H1 (cell line): ENCODE measurements at regions not wholly inside any gene's neighbourhood (a gene's known extent, or its start where the extent isn't known, plus 50 kb on each side); places are given as distances from the start of the nearest gene placed in this dataset.

ENCODE experiments used
- CEBPB ChIP-seq: IDR thresholded peaks from 2 replicates; pipeline ENCODE4 v1.6.1; 2012; ENCODE audit warnings: low read depth, low read length
- CTCF ChIP-seq, 3 experiments: IDR thresholded peaks; 1 replicate in 2 of 3; 2 replicates in 1 of 3; pipeline versions ENCODE4 v1.5.1 to v1.6.1; 2011; ENCODE audit warnings: low read length in 3 of 3, mild to moderate bottlenecking in 3 of 3, inconsistent platforms in 2 of 3, low read depth in 1 of 3, moderate library complexity in 1 of 3; ENCODE audit not compliant: insufficient read depth in 1 of 3; ENCODE audit errors: control extremely low read depth in 1 of 3
- EZH2 ChIP-seq: fragments of 200-600 bp; sonication (generic); IDR thresholded peaks from 2 replicates; pipeline ENCODE4 v1.7.1; 2012; ENCODE audit warnings: low read depth, mild to moderate bottlenecking, moderate library complexity, low read length, inconsistent platforms; ENCODE audit not compliant: severe bottlenecking
- HDAC6 ChIP-seq: IDR thresholded peaks from one replicate; pipeline ENCODE4 v1.7.1; 2012; ENCODE audit warnings: low read depth, mild to moderate bottlenecking, inconsistent platforms, low read length, moderate library complexity
- KDM1A ChIP-seq: fragments of 200-600, 300-600 bp; sonication (generic); IDR thresholded peaks from 2 replicates; pipeline ENCODE4 v1.7.1; 2016; ENCODE audit warnings: mild to moderate bottlenecking, low read length, borderline replicate concordance
- KDM4A ChIP-seq: IDR thresholded peaks from one replicate; pipeline ENCODE4 v1.7.1; 2012; ENCODE audit warnings: low read depth, mild to moderate bottlenecking, moderate library complexity, low read length, inconsistent platforms; ENCODE audit not compliant: severe bottlenecking
- POLR2A ChIP-seq, 2 experiments: IDR thresholded peaks; 1 replicate in 1 of 2; 2 replicates in 1 of 2; pipeline ENCODE4 v1.6.1; 2011; ENCODE audit warnings: low read depth in 2 of 2, low read length in 2 of 2, mild to moderate bottlenecking in 2 of 2; ENCODE audit errors: control extremely low read depth in 1 of 2
- POLR2AphosphoS5 ChIP-seq: IDR thresholded peaks from 2 replicates; pipeline ENCODE4 v1.6.1; 2011; ENCODE audit warnings: low read depth, low read length
- SIN3A ChIP-seq, 2 experiments: IDR thresholded peaks in 1 of 2; conservative IDR thresholded peaks in 1 of 2; 2 replicates each; pipeline ENCODE4 v1.6.1; 2011 to 2012; ENCODE audit warnings: low read length in 2 of 2, improper control_type of control experiment in 1 of 2, low read depth in 1 of 2, mild to moderate bottlenecking in 1 of 2
- SP4 ChIP-seq: IDR thresholded peaks from 2 replicates; pipeline ENCODE4 v1.6.1; 2012; ENCODE audit warnings: low read length, inconsistent platforms
- SRF ChIP-seq: IDR thresholded peaks from 2 replicates; pipeline ENCODE4 v1.6.1; 2011; ENCODE audit warnings: mild to moderate bottlenecking, low read depth, low read length, moderate library complexity
- TAF1 ChIP-seq: IDR thresholded peaks from 2 replicates; pipeline ENCODE4 v1.6.1; 2011; ENCODE audit warnings: mild to moderate bottlenecking, low read depth, low read length
- USF2 ChIP-seq: IDR thresholded peaks from 2 replicates; pipeline ENCODE4 v1.6.1; 2011; ENCODE audit warnings: low read length, improper control_type of control experiment
- TF ChIP-seq, protein P1 (sequence below): IDR thresholded peaks from 2 replicates; pipeline ENCODE4 v1.6.1; 2012; ENCODE audit warnings: inconsistent platforms

DNA sequence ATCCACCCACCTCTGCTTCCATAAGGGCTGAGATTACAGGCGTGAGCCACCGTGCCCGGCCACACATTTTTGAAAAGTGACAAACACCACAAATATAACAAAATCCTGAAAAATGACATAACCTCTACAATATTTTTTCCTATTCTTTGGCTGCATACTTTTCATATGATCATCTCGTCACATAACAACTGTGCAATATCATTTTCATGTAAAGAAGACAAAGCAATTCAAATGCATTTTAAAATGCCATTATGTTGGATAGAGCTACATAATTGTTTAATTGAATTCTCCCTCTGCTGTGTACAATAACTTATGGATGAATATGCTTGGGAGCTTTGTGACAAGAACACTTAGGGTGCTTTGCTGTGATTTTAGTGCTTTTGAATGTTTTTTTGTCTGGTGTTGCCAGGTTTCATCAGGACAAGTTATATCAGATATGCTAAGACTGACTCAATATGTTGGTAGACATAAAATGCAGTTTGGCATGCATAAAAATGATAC, 132.9 kb downstream of the CHIC2 start:
- TF ChIP-seq CTCF (IDR thresholded peaks at IDR 0.05; ENCODE audit: control extremely low read depth in 1 of 3, insufficient read depth in 1 of 3, low read depth in 1 of 3, low read length in 3 of 3) (no peak), USF2 (no peak), POLR2AphosphoS5 (no peak), EZH2 (no peak), KDM4A (no peak), POLR2A (IDR thresholded peaks at IDR 0.05; ENCODE audit: control extremely low read depth in 1 of 2, low read depth in 2 of 2, low read length in 2 of 2) (no peak), CEBPB (no peak), SIN3A (conservative IDR thresholded peaks at IDR 0.05 in 1 of 2, IDR thresholded peaks at IDR 0.05 in 1 of 2; ENCODE audit: low read depth in 1 of 2, low read length in 2 of 2) (no peak), TAF1 (no peak), SP4 (no peak), HDAC6 (no peak), KDM1A (no peak), SRF (no peak)
- TF ChIP-seq, protein P1, sequence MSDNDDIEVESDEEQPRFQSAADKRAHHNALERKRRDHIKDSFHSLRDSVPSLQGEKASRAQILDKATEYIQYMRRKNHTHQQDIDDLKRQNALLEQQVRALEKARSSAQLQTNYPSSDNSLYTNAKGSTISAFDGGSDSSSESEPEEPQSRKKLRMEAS = no peak
